Vagina (tissue), 2 donors: ENCODE measurements at regions not wholly inside any gene's neighbourhood (a gene's known extent, or its start where the extent isn't known, plus 50 kb on each side); places are given as distances from the start of the nearest gene placed in this dataset.

ENCODE experiments used
- POLR2A ChIP-seq, 2 donors: fragments of 450-650 bp; IDR thresholded peaks; one replicate each; pipeline ENCODE4 v1.6.1; 2017; ENCODE audit warnings: antibody characterized with exemption in 2 of 2, mild to moderate bottlenecking in 2 of 2, moderate library complexity in 2 of 2
- POLR2AphosphoS5 ChIP-seq, 2 donors: sonication (generic); formaldehyde crosslinking; IDR thresholded peaks; one replicate each; pipeline ENCODE4 v1.9.0; 2017; ENCODE audit warnings: antibody characterized with exemption in 2 of 2, mild to moderate bottlenecking in 2 of 2, low read depth in 1 of 2; ENCODE audit not compliant: insufficient read depth in 1 of 2
- TF ChIP-seq, protein P1 (sequence below), 3 experiments: fragments of 450-650 bp in 2 of 3; fragments of 200-600 bp in 1 of 3; sonication (generic) in 1 of 3; IDR thresholded peaks; one replicate each; pipeline ENCODE4 v1.5.1; 2017 to 2019; ENCODE audit warnings: antibody characterized with exemption in 3 of 3, mild to moderate bottlenecking in 2 of 3, moderate library complexity in 2 of 3

DNA sequence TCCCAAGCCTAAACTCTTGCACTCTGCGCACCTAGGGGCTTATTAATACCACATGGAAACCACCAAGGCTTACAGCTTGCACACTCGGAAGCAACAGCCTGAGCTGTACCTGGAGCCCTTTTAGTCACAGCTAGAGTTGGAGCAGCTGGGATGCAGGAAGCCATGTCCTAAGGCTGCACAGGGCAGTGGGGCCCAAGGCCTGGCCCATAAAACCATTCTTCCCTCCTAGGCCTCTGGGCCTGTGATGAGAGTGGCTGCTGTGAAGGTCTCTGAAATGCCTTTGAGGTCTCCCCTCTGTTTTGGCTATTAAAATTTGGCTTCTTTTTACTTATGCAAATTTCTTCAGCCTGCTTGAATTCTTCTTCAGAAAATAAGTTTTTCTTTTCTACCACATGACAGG is 383.9 kb upstream of the UBE2E2 start:
- TF ChIP-seq, protein P1, sequence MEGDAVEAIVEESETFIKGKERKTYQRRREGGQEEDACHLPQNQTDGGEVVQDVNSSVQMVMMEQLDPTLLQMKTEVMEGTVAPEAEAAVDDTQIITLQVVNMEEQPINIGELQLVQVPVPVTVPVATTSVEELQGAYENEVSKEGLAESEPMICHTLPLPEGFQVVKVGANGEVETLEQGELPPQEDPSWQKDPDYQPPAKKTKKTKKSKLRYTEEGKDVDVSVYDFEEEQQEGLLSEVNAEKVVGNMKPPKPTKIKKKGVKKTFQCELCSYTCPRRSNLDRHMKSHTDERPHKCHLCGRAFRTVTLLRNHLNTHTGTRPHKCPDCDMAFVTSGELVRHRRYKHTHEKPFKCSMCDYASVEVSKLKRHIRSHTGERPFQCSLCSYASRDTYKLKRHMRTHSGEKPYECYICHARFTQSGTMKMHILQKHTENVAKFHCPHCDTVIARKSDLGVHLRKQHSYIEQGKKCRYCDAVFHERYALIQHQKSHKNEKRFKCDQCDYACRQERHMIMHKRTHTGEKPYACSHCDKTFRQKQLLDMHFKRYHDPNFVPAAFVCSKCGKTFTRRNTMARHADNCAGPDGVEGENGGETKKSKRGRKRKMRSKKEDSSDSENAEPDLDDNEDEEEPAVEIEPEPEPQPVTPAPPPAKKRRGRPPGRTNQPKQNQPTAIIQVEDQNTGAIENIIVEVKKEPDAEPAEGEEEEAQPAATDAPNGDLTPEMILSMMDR (IDR thresholded peaks at IDR 0.05) = no peak
- no peak for TF ChIP-seq POLR2AphosphoS5 (IDR thresholded peaks at IDR 0.05; ENCODE audit: insufficient read depth in 1 of 2, low read depth in 1 of 2)
- no peak for TF ChIP-seq POLR2A (IDR thresholded peaks at IDR 0.05)
